AG09319 (cell line): ENCODE measurements at regions not wholly inside any gene's neighbourhood (a gene's known extent, or its start where the extent isn't known, plus 50 kb on each side); places are given as distances from the start of the nearest gene placed in this dataset.

ENCODE experiments used
- DNase-seq: peaks from one replicate; pipeline ENCODE4 v3.0.0-alpha.2; 2010; ENCODE audit warnings: low read depth; ENCODE audit errors: extremely low read depth
- TF ChIP-seq, protein P1 (sequence below): IDR thresholded peaks from 2 replicates; pipeline ENCODE4 v1.5.1; 2011; ENCODE audit warnings: low read depth, mild to moderate bottlenecking, inconsistent platforms, low read length, moderate library complexity

DNA sequence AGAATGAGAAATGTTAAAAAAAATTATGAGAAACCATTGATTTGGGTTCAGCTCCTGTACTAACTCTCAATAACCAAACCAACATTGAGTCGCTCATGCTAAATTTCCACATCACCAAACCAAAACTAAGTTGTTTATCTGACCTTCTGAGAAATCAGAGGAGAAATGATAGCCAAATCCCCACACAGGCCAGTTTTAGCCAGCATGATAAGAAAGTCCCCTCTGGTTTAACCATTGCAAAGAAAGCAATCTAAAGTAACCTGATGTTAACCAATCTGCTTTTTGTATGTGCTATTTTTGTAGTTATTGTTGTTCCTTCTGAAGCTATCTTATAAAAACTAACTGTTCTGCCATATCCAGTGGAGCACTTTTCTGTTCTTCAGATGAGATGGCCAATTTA is 599.7 kb downstream of the SLC16A7 start:
- TF ChIP-seq, protein P1, sequence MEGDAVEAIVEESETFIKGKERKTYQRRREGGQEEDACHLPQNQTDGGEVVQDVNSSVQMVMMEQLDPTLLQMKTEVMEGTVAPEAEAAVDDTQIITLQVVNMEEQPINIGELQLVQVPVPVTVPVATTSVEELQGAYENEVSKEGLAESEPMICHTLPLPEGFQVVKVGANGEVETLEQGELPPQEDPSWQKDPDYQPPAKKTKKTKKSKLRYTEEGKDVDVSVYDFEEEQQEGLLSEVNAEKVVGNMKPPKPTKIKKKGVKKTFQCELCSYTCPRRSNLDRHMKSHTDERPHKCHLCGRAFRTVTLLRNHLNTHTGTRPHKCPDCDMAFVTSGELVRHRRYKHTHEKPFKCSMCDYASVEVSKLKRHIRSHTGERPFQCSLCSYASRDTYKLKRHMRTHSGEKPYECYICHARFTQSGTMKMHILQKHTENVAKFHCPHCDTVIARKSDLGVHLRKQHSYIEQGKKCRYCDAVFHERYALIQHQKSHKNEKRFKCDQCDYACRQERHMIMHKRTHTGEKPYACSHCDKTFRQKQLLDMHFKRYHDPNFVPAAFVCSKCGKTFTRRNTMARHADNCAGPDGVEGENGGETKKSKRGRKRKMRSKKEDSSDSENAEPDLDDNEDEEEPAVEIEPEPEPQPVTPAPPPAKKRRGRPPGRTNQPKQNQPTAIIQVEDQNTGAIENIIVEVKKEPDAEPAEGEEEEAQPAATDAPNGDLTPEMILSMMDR, result no peak

DNA sequence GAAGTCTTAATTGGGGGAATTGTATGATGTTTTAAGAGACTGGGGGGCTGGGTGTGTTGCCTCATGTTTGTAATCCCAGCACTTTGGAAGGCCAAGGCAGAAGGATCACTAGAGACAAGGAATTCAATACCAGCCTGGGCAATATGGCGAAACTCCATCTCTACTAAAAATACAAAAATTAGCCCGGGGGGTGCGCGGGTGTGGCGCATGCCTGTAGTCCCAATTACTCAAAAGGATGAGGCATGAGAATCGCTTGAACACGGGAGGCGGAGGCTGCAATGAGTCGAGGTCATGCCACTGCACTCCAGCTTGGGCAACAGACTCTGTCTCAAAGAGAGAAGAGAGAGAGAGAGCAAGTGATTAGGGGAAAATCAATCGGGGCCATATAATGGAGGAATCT is 600.5 kb downstream of the SLC16A7 start:
- no peak for DNase-seq
- TF ChIP-seq, protein P1, result no peak

More for the DNA sequence above, 599.7 kb downstream of the SLC16A7 start:
- no peak for DNase-seq

DNA sequence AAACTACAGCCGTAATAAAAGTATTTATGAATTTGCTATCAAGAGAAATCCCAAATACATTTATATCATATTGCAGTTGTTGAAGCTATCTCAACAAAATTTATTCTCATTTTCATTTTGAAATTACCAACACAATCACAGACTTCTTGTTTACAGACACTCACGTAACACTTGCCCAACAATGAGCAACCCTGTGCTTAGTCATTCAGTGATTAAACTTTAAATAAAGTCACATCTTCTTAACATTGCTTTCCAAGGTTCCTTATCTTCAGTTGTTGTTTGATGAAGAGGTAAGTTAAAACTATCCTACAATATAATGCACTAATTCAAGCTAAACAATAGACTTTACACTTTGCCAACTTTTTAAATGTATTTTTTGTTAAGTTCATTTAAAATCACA is 601.8 kb downstream of the SLC16A7 start:
- TF ChIP-seq, protein P1, result no peak
- DNase-seq, result no peak

DNA sequence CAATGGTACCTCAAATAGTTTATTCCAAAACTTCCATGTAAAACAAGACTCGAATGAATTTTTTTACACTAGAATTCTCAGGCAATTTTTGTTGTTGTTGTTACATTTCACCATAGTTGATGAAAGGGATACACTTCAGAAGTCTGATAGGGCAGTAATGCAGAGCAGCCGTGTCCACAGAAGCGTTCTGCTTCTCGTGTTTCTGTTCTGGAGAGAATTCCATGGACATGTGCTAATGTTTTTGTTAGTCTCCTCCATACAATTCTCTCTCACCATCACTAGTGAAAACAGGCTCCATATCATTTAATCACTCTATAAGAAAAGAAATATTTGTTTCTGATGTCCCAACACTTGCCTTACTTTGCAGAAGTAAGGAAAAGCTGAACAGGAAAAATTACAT is 606.1 kb downstream of the SLC16A7 start:
- TF ChIP-seq, protein P1, result no peak
- peak; percentile 15 for DNase-seq

DNA sequence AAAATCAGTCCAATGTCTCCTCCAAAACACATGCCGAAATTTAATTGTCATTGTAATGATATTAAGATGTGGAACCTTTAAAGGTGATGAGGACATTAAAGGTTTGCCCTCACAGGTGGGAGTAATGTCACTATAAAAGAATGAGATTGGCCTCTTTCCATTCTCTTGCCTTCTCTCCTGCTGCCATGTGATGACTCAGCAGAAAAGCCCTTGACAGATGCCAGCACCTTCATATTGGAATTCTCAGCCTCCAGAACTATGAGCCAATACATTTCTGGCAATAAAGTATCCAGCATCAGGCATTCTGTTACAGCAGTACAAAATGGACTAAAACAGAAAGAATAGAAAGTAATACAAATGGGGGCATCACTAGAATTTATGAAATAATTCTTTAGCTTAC is 609.7 kb downstream of the SLC16A7 start:
- DNase-seq, result no peak
- TF ChIP-seq, protein P1, result no peak

DNA sequence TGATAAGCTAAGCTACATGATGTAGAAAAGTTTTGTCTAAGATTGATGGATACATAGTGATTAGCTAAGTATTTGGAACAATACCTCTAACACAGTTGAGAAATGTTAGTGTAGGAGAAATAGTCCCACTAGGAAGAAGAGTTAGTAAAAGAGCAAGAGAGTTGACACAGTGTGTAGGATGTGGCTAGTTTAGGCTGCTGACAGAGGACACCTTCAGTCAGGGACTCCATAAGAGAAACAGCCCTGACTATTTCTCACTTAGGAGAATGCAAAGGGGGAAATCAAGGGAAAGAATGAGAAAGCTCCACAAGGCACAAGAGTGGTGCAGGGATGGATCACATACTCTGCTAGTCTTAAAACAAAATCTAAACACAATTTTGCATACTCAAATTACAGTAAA is 613.7 kb downstream of the SLC16A7 start:
- TF ChIP-seq, protein P1, result no peak
- DNase-seq, result no peak

DNA sequence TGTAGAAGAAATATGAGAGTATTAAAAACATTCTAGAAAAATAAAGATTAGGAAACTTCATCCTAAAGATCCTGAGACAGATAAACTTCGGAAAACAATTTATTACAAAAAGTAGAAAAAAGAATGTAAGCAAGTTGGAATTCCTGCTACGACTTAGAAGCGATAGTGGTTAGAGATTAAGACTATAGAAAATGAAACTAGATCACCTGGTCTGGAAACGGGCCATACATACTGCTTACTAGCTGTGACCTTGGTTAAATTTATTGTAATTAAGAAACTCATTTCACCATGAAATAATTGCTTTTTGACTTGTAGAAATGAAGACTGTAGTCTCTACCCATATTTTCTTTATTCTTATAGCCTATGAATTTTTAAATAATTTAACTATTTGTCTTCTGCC is 614.1 kb downstream of the SLC16A7 start:
- TF ChIP-seq, protein P1, result no peak
- no peak for DNase-seq
